GM21360 (cell line): ENCODE measurements at regions not wholly inside any gene's neighbourhood (a gene's known extent, or its start where the extent isn't known, plus 50 kb on each side); places are given as distances from the start of the nearest gene placed in this dataset.
"Not testable (repeated sequence)": the region's sequence is repeated elsewhere in the genome, so short reads cannot be mapped to it uniquely, and the experiment has no call there.

Source experiments
- ATAC-seq: cut with Tn5 transposase; IDR thresholded peaks from one replicate; pipeline ENCODE4 v1.9.1; 2021; ENCODE audit warnings: mild to moderate bottlenecking, moderate library complexity; ENCODE audit not compliant: unreplicated experiment

- ATAC-seq = no peak
Observed at GRCh38 chr5:89320421-89321277, 437.7 kb upstream of the MEF2C start.

GRCh38 chr5:89317838-89318237 lies 434.9 kb upstream of the MEF2C start:
- not testable (repeated sequence) for ATAC-seq

GRCh38 chr5:89315286-89316100 lies 432.5 kb upstream of the MEF2C start:
- no peak for ATAC-seq

DNA sequence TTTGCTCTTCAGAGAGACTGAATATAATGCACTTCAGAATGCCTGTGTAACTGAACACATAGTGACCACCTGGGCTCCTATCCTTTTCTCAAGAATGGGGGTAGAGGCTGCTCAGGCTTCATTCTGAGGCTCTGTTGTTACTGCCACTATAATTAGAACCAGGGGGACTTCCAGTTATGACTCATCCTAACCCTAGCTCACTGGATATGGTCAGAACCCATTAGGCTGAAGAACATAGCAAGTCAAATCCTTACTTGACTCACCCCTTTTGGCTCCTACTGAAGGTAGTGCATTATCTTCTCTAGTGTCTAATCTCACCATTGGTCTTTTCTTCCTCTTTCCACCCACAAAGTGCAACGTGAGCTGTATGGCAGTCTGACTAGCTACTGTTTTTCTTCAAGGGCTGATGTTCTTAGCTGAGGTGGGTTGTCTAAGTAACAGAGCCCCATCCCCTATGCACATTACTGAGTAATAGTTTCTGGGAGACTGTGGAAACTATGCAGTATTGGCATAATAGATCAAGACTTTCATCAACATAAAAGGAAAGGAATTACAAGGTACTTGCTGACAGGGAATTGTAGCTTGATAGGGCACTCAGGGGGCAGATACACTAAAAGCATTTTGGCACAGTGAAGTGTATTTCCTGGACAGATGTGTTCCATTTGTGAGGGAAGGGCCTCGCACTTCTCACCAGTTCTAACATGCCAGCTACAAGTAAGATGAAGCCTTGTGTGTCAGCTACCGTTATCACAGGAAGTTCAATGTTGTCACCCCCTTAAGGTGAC lies 431.0 kb upstream of the MEF2C start:
- peak; percentile 97 for ATAC-seq

DNA sequence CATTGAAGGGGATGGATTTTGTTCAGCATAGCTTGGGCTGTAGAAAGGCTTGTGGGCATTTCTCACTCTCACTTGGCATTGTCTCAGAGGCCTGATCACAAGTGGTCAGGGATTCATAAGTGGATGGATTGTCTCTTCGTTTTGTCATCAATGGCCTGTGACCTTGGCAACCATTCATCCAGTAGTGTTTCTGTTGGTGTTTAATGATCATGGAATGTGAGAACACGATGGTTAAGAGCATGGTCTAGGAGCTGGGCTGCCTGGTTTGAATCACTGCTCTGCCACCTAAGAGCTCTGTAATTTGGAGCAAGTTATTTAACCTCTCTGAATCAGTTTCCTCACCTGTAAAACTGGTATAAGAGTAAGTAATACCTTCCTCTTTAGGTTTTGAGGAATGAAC lies 430.1 kb upstream of the MEF2C start:
- no peak for ATAC-seq

DNA sequence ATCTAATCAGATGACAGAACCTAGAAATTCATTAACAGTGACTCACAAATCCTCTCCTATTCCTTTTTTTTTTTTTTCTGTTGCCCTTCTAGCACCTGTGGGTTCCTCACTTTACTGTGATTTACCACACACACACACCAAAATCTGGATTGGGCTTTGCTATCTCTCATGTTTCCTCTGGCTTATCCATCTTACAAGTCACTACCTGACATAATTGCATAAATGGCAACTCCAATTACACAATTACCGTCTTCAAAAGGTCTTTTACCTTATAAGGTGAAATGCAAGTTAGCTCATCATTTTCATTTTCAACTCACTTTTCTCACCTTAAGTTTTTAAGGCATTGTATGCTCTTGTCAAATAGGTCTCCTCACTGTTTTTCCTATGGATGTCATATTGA lies 426.3 kb upstream of the MEF2C start:
- ATAC-seq = no peak

DNA sequence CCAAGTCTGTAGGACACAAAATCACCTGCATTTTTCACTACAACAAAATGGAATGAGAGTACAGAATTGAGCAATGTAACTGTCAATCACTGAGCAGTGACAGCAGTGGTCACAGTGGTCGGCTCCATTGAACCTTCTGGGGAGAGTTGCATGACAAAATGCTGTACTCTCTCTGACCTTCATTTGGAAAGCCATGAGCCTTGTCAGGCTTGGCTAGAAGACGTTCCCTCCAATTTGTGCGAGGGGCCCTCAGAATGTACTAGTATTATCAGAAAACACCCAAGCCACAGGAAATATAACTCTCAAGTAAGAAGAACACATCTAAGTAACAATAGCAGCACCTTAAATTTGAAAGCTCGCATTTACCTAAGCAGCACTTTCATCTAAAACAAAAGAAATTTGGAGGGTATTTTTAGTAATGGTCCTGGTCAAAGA lies 425.6 kb upstream of the MEF2C start:
- peak; percentile 90 for ATAC-seq

DNA sequence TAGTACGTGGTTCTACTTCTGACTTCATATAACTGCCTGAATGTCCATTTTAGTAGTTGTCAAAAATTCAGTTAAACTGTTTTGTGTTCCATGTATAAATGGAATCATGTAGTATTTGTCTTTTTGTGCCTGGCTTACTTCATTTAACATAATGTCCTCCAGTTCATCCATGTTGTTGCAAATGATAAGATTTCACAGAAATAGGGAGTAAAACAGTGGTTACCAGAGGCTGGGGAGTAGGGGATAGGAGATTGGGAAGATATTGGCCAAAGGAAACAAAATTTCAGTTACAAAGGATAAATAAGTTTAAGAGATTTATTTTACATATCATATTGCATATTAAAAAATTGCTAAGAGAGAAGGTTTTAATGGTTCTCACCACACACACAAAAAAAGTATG lies 425.0 kb upstream of the MEF2C start:
- ATAC-seq = no peak

GRCh38 chr5:89307141-89307540 lies 424.2 kb upstream of the MEF2C start:
- ATAC-seq = not testable (repeated sequence)

DNA sequence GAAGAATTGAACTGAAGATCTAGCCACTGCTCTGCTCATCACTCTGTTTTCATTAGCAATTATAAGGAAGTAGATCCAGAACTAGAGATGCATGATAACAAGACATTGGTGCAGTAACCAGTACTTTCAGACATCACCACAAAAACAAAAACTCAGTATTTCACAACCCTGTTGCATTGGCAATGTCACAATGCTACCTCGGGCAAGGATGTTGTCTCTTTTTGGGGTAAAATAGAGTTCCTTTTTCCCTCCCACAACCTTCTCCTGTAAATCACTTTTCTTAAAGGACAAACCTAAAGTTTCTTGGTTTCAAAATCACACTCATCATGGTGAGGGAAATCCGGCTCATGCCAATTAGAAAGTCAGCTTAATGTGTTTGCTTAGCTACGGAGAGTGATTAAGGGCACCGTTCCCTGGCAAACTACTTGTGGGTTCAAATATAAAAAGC lies 420.1 kb upstream of the MEF2C start:
- peak; percentile 43 for ATAC-seq

DNA sequence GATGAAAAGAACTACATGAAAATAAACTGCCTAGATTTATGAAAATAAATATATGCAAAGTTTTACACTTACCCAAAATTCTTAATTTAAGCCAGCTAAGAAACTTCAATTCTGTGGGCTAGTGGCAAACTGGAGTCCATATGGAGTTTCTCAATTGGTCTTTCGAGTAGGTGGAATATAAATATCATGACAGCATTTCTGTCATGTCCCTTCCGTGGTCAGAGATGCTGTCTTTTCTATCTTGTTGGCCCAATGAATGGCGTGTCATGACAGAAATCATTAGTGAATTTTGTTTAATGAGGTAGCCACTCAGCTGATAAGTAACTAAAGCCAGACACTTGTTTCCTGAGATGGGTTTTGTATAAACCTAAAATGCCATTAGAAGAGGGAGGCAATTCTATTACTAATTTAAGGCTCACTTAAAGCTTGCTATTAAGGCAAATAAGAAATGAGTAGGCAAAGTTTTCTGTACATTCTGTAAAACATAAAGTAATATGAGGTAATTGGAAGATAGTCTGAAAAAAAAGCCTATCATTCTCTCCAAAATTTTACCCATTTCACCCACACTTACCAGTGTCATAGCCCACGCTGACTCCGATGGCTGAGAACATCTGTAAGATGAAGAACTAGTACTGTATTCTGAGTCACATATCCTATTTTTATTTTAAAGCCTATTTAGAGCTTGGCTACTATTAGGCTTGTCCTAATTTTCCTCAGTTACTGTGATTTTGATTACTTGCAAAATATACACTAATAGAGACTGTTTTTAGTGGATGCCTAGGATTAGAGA lies 419.3 kb upstream of the MEF2C start:
- ATAC-seq = no peak

DNA sequence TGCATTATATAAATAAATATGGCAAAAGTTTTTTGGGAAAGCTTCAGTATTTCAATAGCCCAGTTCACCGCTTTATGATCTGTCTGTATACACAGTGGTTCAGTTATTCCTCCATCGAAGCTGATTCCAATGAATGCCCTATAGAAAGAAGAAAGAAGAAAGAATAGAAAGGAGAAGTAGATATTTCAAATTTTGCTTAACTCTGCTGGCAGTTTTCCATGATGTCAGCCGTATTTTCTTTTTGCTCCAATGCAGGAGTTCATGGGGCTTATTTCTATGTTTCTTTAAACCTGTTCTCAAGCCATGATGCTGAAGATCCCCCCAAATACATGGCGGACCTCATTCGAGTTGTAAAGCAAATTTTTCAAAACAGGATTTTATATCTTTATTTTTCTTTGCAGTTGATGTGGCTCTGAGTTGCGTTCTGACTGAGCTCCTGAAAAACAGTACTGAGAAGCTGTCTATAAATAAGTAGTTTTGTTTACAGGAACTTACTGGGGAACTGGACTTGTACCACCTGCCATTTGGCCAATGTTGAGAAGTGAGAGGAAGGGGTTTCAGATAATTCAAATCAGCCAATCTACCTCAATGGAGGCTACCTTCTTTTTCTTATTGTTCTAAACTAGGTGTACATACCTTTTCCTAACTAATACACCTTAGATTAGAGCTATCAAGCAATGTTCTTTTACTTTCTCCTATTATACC lies 418.5 kb upstream of the MEF2C start:
- peak; percentile 63 for ATAC-seq

DNA sequence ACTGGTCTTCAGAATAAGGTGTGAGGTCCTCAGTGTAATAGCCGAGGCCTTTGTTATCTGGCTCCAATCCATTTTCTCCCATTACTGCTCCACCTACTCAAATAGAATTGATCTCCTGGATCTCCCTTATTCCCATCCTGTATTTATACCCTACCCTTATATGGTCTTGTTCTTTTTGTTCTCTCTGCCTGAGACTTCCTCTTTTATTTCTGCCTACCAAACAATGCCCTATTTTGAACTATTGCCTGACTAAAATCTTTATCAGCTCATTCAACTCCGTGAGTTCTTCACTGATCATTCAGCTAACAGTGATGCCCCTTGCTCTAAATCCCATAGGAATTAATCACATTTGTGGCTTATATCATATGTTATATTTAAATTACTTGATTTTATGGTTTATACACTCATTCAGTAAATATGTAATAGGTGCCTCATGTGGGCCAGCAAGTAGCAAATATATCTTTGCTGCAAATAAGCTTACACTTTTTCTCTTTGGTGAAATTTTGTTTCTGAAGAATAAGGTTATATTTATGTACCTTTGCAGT lies 417.5 kb upstream of the MEF2C start:
- no peak for ATAC-seq

DNA sequence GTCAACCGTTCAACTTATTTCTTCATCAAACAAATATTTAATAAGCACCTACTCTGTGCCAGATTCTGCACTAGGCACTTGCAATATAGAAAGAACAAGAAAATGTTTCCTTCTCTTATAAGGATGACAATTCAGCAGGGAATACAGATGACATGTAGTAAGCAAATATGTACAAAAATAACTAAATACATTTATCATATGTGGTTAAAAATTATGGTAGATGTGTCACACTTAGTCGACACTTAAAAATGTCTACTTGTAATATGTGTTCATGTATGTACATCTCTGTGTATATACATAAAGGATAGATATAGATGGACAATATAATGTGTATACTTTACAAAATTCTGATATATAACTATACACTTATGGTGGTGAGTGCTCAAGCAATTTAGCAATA lies 417.0 kb upstream of the MEF2C start:
- ATAC-seq = no peak

- ATAC-seq = no peak
Observed at GRCh38 chr5:89297066-89297465, 414.1 kb upstream of the MEF2C start.

- no peak for ATAC-seq
Observed at GRCh38 chr5:89293810-89294209, 410.8 kb upstream of the MEF2C start.

DNA sequence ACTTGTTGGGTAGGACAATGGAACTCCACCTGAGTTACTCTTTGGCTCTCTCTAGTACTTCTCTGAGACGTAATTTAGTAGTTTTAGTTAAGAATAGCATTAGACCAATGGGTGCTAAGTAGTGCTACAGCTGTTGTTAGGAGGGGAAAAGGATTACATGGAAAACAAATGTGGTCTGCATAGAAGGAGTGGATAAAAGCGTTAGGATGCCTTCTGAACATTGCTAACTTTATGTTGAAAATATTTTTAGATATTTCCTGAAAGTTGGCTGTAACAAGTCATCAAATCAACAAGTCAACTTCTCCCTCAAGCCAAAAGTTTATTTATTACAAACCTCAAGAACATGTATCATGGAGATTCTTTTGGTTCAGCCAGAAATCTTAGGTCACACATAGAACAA lies 409.5 kb upstream of the MEF2C start:
- ATAC-seq = no peak

DNA sequence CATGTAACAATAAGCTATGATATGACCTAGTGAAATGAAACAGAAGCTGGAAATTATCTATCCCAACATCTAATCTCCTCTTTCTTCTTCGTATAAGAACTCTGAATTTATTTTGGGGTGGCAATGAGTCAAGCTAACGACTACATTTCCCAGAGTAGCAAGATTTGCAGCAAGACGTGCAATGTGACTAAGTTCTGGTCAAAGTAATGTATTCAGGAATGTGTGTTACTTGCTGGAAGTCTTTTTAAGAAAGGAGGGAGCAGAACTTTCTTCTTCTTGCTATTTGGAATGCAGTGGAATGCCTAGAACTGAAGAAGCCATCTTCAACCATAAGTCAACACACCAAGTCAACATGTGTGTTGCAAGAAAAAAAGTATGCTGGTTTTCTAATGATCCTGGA lies 406.6 kb upstream of the MEF2C start:
- ATAC-seq = no peak

DNA sequence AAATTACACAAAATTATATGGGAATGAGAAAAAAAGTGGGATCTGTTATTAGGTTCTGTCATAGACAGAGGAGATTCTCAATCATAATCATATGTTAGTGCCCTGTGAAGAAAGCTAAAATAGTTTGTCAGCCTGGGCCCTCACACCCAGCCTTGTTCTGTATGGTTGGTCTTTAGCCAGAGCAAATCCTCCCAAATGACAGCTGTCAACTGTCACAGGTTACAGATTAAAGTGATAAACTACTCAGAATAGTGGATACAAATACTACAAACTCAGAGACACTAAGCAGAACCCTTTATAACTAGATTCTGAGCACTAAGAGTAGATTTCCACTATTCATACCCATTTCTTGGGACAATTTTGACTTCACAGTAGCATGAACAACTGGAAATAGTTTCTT lies 405.0 kb upstream of the MEF2C start:
- no peak for ATAC-seq

DNA sequence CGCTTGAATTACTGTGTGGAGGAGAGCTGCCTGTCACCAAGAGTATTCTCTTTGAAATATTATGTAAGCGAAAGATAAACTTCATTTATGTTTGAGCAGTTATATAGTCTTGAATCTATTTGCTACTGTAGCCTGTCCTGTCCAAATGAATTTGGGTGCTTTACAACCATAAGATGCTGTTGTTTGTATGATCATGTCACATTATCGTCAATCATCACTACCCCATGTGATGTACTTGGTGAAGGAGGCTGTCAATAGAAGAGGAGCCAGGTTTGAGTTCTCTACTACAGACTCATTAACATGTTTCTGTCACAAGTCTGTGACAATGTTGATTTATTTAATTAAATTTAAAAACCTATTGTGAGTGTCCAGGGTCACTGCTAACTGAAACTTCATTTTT lies 403.3 kb upstream of the MEF2C start:
- no peak for ATAC-seq
